Uterus (tissue), 2 donors: ENCODE measurements at regions not wholly inside any gene's neighbourhood (a gene's known extent, or its start where the extent isn't known, plus 50 kb on each side); places are given as distances from the start of the nearest gene placed in this dataset.

Experiments
- POLR2A ChIP-seq, 2 donors: fragments of 450-650 bp; IDR thresholded peaks; one replicate each; pipeline ENCODE4 v1.6.1; 2016; ENCODE audit warnings: antibody characterized with exemption in 2 of 2, mild to moderate bottlenecking in 1 of 2, moderate library complexity in 1 of 2
- TF ChIP-seq, protein P1 (sequence below), 4 experiments: fragments of 200-600 bp in 2 of 4; fragments of 450-650 bp in 2 of 4; sonication (generic) in 2 of 4; IDR thresholded peaks; one replicate each; pipeline ENCODE4 v1.5.1; 2016 to 2019; ENCODE audit warnings: antibody characterized with exemption in 4 of 4, mild to moderate bottlenecking in 2 of 4, moderate library complexity in 1 of 4

DNA sequence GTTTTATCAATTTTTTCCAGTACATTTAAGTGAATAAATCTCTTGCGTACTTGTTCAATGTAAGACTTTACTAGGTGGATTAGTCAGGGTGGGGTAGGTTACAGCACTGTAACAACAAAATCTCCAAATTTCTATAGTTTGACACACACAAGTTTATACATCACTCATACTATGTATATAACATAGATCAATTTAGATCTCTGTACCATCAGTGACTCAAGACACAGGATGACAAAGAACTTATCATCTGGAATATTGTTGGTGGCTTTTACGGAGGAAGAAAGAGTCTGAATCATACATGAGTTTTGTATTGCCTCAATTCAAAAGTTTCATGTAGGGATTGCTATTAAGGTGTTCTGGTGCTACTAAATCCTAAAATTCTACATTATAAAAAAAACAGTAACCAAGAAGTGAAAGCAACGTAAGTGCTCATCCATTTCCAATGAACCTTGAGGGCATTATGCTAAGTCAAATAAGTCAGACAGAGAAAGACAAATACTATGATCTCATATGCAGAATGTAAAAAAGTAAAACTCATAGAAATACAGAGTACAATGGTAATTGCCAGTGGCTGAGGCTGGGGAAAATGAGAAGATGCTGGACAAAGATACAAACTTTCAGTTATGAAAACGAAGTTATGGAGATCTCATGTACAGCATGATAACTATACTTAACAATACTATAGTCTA is 98.0 kb upstream of the DKK2 start:
- TF ChIP-seq POLR2A (IDR thresholded peaks at IDR 0.05) = no peak
- TF ChIP-seq, protein P1, sequence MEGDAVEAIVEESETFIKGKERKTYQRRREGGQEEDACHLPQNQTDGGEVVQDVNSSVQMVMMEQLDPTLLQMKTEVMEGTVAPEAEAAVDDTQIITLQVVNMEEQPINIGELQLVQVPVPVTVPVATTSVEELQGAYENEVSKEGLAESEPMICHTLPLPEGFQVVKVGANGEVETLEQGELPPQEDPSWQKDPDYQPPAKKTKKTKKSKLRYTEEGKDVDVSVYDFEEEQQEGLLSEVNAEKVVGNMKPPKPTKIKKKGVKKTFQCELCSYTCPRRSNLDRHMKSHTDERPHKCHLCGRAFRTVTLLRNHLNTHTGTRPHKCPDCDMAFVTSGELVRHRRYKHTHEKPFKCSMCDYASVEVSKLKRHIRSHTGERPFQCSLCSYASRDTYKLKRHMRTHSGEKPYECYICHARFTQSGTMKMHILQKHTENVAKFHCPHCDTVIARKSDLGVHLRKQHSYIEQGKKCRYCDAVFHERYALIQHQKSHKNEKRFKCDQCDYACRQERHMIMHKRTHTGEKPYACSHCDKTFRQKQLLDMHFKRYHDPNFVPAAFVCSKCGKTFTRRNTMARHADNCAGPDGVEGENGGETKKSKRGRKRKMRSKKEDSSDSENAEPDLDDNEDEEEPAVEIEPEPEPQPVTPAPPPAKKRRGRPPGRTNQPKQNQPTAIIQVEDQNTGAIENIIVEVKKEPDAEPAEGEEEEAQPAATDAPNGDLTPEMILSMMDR (IDR thresholded peaks at IDR 0.05) = no peak
